Prostate gland (tissue), 2 donors: ENCODE measurements at regions not wholly inside any gene's neighbourhood (a gene's known extent, or its start where the extent isn't known, plus 50 kb on each side); places are given as distances from the start of the nearest gene placed in this dataset.

ENCODE experiments used
- DNase-seq: peaks from one replicate; pipeline ENCODE4 v3.0.0-alpha.2; 2019; ENCODE audit warnings: low spot score
- H3K27ac ChIP-seq, 2 donors: fragments of 200-600 bp; sonication (generic); 2 replicates each; pipeline ENCODE4 v1.5.1; 2017 to 2019
- H3K27me3 ChIP-seq: fragments of 200-600 bp; sonication (generic); replicated peaks from 2 replicates; pipeline ENCODE4 v1.5.1; 2019; ENCODE audit not compliant: insufficient read depth
- H3K36me3 ChIP-seq, 2 donors: fragments of 200-600 bp; sonication (generic); 1 replicate in 1 of 2; 2 replicates in 1 of 2; pipeline versions ENCODE4 v1.5.1 to v1.8.1; 2017 to 2019
- H3K4me1 ChIP-seq: fragments of 200-600 bp; sonication (generic); replicated peaks from 2 replicates; pipeline ENCODE4 v1.5.1; 2019
- H3K4me3 ChIP-seq, 2 donors: fragments of 200-600 bp; sonication (generic); 2 replicates each; pipeline ENCODE4 v1.5.1; 2017 to 2019
- H3K9me3 ChIP-seq: fragments of 200-600 bp; sonication (generic); 2 replicates; pipeline ENCODE4 v1.5.1; 2017
- CTCF ChIP-seq, 4 experiments: fragments of 200-600 bp in 2 of 4; fragments of 450-650 bp in 2 of 4; sonication (generic) in 2 of 4; IDR thresholded peaks; 1 replicate in 3 of 4; 2 replicates in 1 of 4; pipeline ENCODE4 v1.5.1; 2016 to 2019; ENCODE audit warnings: antibody characterized with exemption in 4 of 4, mild to moderate bottlenecking in 2 of 4, moderate library complexity in 2 of 4
- POLR2A ChIP-seq: fragments of 450-650 bp; IDR thresholded peaks from one replicate; pipeline ENCODE4 v1.6.1; 2016; ENCODE audit warnings: antibody characterized with exemption, mild to moderate bottlenecking
- POLR2AphosphoS5 ChIP-seq: sonication (generic); formaldehyde crosslinking; IDR thresholded peaks from one replicate; pipeline ENCODE4 v1.6.1; 2017; ENCODE audit warnings: antibody characterized with exemption
- WGBS: methylation state at CpG from one replicate; pipeline ENCODE4 v1.1.5; 2018; 5-methylcytosine and 5-hydroxymethylcytosine counted together
- intact Hi-C: fragments of 100-400 bp; cut with DNase I; formaldehyde crosslinking; loops from one replicate; pipeline ENCODE4 v1.14.2; 2022

- DNase-seq, result no peak
- H3K27ac ChIP-seq, result no peak overlapping the region
- intact Hi-C loops, result no loop called here
- WGBS, result 98% methylated on average over 7 of the region's 7 CpGs
- no peaks in the 10 kb centered on the region for H3K9me3 ChIP-seq
- no peak overlapping the region for H3K4me3 ChIP-seq
- no peaks in the 10 kb centered on the region for H3K4me1 ChIP-seq
- H3K27me3 ChIP-seq, result no peaks in the 10 kb centered on the region
- H3K36me3 ChIP-seq, result no peaks in the 10 kb centered on the region
- TF ChIP-seq CTCF (IDR thresholded peaks at IDR 0.05) (no peak), POLR2AphosphoS5 (no peak), POLR2A (no peak)
Measured at GRCh38 chr2:10238396-10238795, 64.3 kb upstream of the HPCAL1 start.

GRCh38 chr2:10238991-10239485 is 63.7 kb upstream of the HPCAL1 start:
- WGBS, result 95% methylated on average over 13 of the region's 13 CpGs
- Histone ChIP-seq H3K9me3 (no peaks in the 10 kb centered on the region), H3K36me3 (no peaks in the 10 kb centered on the region), H3K27ac (no peak overlapping the region), H3K27me3 (no peaks in the 10 kb centered on the region), H3K4me3 (no peak overlapping the region), H3K4me1 (no peaks in the 10 kb centered on the region)
- TF ChIP-seq CTCF (IDR thresholded peaks at IDR 0.05), result no peak
- no peak for TF ChIP-seq POLR2A
- no peak for TF ChIP-seq POLR2AphosphoS5
- DNase-seq, result no peak
- intact Hi-C loops, result no loop called here

GRCh38 chr2:10239561-10239967 is 63.1 kb upstream of the HPCAL1 start:
- Histone ChIP-seq H3K36me3 (no peaks in the 10 kb centered on the region), H3K27me3 (no peaks in the 10 kb centered on the region), H3K4me3 (no peak overlapping the region), H3K27ac (no peak overlapping the region), H3K4me1 (no peaks in the 10 kb centered on the region), H3K9me3 (no peaks in the 10 kb centered on the region)
- no peak for DNase-seq
- TF ChIP-seq POLR2AphosphoS5, result no peak
- no peak for TF ChIP-seq POLR2A
- TF ChIP-seq CTCF (IDR thresholded peaks at IDR 0.05), result no peak
- WGBS, result 81% methylated on average over 14 of the region's 14 CpGs
- intact Hi-C loops, result no loop called here

GRCh38 chr2:10240161-10240681 is 62.5 kb upstream of the HPCAL1 start:
- Histone ChIP-seq H3K4me3 (no peak overlapping the region), H3K27ac (no peak overlapping the region), H3K27me3 (no peaks in the 10 kb centered on the region), H3K4me1 (no peaks in the 10 kb centered on the region), H3K36me3 (no peaks in the 10 kb centered on the region), H3K9me3 (no peaks in the 10 kb centered on the region)
- 91% methylated on average over 18 of the region's 18 CpGs for WGBS
- intact Hi-C loops, result no loop called here
- DNase-seq, result no peak
- TF ChIP-seq CTCF (IDR thresholded peaks at IDR 0.05) (no peak), POLR2AphosphoS5 (no peak), POLR2A (no peak)

- intact Hi-C loops, result no loop called here
- H3K9me3 ChIP-seq, result no peaks in the 10 kb centered on the region
- H3K4me1 ChIP-seq, result no peaks in the 10 kb centered on the region
- 90% methylated on average over 20 of the region's 21 CpGs for WGBS
- H3K27me3 ChIP-seq, result no peaks in the 10 kb centered on the region
- no peak for TF ChIP-seq CTCF (IDR thresholded peaks at IDR 0.05)
- TF ChIP-seq POLR2AphosphoS5, result no peak
- no peak for TF ChIP-seq POLR2A
- DNase-seq, result no peak
- no peaks in the 10 kb centered on the region for H3K36me3 ChIP-seq
- no peak overlapping the region for H3K27ac ChIP-seq
- no peak overlapping the region for H3K4me3 ChIP-seq
Measured at GRCh38 chr2:10240911-10241610, 61.6 kb upstream of the HPCAL1 start.
